ENCODE measurements at regions not wholly inside any gene's neighbourhood (a gene's known extent, or its start where the extent isn't known, plus 50 kb on each side); places are given as distances from the start of the nearest gene placed in this dataset.

DNA sequence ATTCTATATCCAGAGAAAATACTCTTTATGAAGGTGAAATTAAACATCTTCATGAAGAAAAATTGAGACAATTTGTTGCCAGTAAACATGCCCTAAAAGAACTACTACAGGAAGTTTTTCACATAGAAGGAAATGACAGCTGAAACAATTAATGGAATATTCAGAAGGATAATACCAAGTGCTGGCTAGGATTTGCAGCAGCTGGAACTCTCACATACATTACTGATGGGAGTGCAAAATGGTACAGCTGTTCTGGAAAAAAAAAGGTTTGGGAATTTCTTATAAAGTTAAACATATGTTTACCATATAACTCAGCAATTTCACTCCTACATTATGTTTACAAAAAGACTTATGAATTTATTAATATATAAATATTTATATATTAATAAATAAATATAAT, 193.2 kb upstream of the FAT4 start (continued):
- TF ChIP-seq TBL1XR1 (IDR thresholded peaks at IDR 0.05; ENCODE audit: low read depth, low read length) = no peak
- TF ChIP-seq WRNIP1 (IDR thresholded peaks at IDR 0.05; ENCODE audit: borderline replicate concordance, low read depth, low read length) = no peak
- TF ChIP-seq MYB (IDR thresholded peaks at IDR 0.05; ENCODE audit: borderline replicate concordance, low read depth, low read length) = no peak
- no peak for TF ChIP-seq HDAC6 (IDR thresholded peaks at IDR 0.05; ENCODE audit: unreplicated experiment)
- TF ChIP-seq BHLHE40 (IDR thresholded peaks at IDR 0.05; ENCODE audit: borderline replicate concordance in 1 of 2, low read depth in 2 of 2, low read length in 1 of 2) = no peak
- no peak for TF ChIP-seq ZNF274 (IDR thresholded peaks at IDR 0.05; ENCODE audit: insufficient read depth, insufficient read length)
- TF ChIP-seq YY1 (IDR thresholded peaks at IDR 0.05; ENCODE audit: low read depth, low read length) = no peak
- no peak for TF ChIP-seq ATF2 (IDR thresholded peaks at IDR 0.05; ENCODE audit: low read length)
- TF ChIP-seq HSF1 (IDR thresholded peaks at IDR 0.05; ENCODE audit: low read depth, low read length) = no peak
- TF ChIP-seq SIX5 (IDR thresholded peaks at IDR 0.05; ENCODE audit: low read depth, low read length, severe bottlenecking) = no peak
- TF ChIP-seq NFYB (IDR thresholded peaks at IDR 0.05; ENCODE audit: insufficient read depth, low read depth, low read length) = no peak
- no peak for TF ChIP-seq TAF1 (IDR thresholded peaks at IDR 0.05; ENCODE audit: borderline replicate concordance, low read depth, low read length)
- TF ChIP-seq RAD51 (IDR thresholded peaks at IDR 0.05) = no peak
- TF ChIP-seq FOS (IDR thresholded peaks at IDR 0.05; ENCODE audit: borderline replicate concordance, extremely low read depth, insufficient read length) = no peak

Measured in GM12878 (cell line).